ENCODE measurements at regions not wholly inside any gene's neighbourhood (a gene's known extent, or its start where the extent isn't known, plus 50 kb on each side); places are given as distances from the start of the nearest gene placed in this dataset.

- TF ChIP-seq BRD4 (CRISPR knock-in tag; IDR thresholded peaks at IDR 0.05) (peak; percentile 76; the same call in 1 of the 2 replicates), GZF1 (CRISPR knock-in tag; IDR thresholded peaks at IDR 0.05) (no peak), DRAP1 (CRISPR knock-in tag; IDR thresholded peaks at IDR 0.05) (peak; percentile 81; the same call in 1 of the 2 replicates), ZNF850 (CRISPR knock-in tag; conservative IDR thresholded peaks at IDR 0.05) (no peak), ZNF512B (CRISPR knock-in tag; IDR thresholded peaks at IDR 0.05; ENCODE audit: borderline replicate concordance) (no peak), ZNF710 (CRISPR knock-in tag; IDR thresholded peaks at IDR 0.05; ENCODE audit: borderline replicate concordance) (peak; percentile 65; the same call in 1 of the 2 replicates), SIX1 (CRISPR knock-in tag; IDR thresholded peaks at IDR 0.05; ENCODE audit: borderline replicate concordance) (peak; percentile 62; the same call in 1 of the 2 replicates), ETS1 (CRISPR knock-in tag; IDR thresholded peaks at IDR 0.05) (no peak), BATF2 (CRISPR knock-in tag; IDR thresholded peaks at IDR 0.05) (no peak), TFAP4 (IDR thresholded peaks at IDR 0.05; ENCODE audit: borderline replicate concordance, low read depth) (no peak; the same call in 1 of the 2 replicates), ZNF83 (CRISPR knock-in tag; IDR thresholded peaks at IDR 0.05; ENCODE audit: borderline replicate concordance) (no peak), ZNF230 (CRISPR knock-in tag; IDR thresholded peaks at IDR 0.05) (no peak), TBP (CRISPR knock-in tag; IDR thresholded peaks at IDR 0.05) (no peak), YY1 (IDR thresholded peaks at IDR 0.05; ENCODE audit: insufficient read depth, insufficient replicate concordance, low read depth, low read length) (peak; percentile 42), FIP1L1 (IDR thresholded peaks at IDR 0.05; ENCODE audit: borderline replicate concordance, insufficient read depth, low read depth, low read length) (no peak), ZNF414 (CRISPR knock-in tag; IDR thresholded peaks at IDR 0.05) (peak; percentile 57; the same call in 1 of the 2 replicates), SSRP1 (CRISPR knock-in tag; IDR thresholded peaks at IDR 0.05) (peak; percentile 39; the same call in 1 of the 2 replicates), HNRNPUL1 (IDR thresholded peaks at IDR 0.05; ENCODE audit: low read depth, low read length) (no peak), REXO4 (CRISPR knock-in tag; IDR thresholded peaks at IDR 0.05; ENCODE audit: borderline replicate concordance) (no peak)
These were observed 98.4 kb downstream of the GLUL start (continued) for GRCh38 chr1:182293119-182293589.
